GM21619 (cell line): ENCODE measurements at regions not wholly inside any gene's neighbourhood (a gene's known extent, or its start where the extent isn't known, plus 50 kb on each side); places are given as distances from the start of the nearest gene placed in this dataset.
"Not testable (repeated sequence)": the region's sequence is repeated elsewhere in the genome, so short reads cannot be mapped to it uniquely, and the experiment has no call there.

Experiments used
- ATAC-seq: cut with Tn5 transposase; IDR thresholded peaks from one replicate; pipeline ENCODE4 v1.9.1; 2021; ENCODE audit not compliant: unreplicated experiment

- no peak for ATAC-seq
These were observed 632.6 kb upstream of the INTU start for GRCh38 chr4:127000110-127000509.

DNA sequence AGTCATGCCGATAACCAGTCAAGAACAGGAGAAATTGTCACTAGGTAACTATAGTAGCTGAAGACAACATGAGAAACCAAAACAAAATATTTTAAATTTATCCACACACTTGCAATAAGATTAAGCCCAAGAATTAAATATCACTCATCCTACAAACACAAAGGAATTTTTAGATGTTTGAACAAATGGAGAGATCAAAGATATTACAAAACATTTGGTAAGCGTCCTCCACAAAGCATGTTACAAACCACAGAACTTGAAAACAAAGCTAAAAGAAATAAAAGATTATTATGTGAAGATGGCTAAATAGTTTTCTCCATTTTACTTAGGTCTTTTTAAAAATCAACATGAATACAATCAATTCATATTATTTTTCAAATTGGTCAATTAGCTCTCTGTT lies 631.9 kb upstream of the INTU start:
- ATAC-seq: no peak

GRCh38 chr4:127001933-127002332 lies 630.8 kb upstream of the INTU start:
- ATAC-seq: no peak

- ATAC-seq: no peak
These were observed 626.3 kb upstream of the INTU start for GRCh38 chr4:127006446-127006877.

DNA sequence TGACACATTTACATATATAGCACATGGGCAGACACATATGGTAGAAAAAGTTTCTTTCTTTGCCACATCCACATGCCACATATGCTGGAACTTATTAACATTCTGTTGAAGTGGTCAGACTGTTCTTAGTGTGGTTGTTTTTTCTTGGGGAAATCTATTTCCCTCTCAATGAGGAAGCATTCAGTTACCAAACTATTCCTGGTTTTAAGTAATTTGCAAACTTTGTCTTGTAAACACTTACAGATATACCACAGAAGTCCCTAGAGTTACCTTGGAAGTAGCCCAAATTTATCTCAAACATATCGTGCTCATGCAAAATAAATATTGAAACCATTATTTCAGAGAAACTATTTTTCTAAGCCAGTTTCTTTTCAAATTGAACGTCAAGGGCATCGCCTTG lies 625.5 kb upstream of the INTU start:
- ATAC-seq: no peak

GRCh38 chr4:127012549-127012948 lies 620.2 kb upstream of the INTU start:
- no peak for ATAC-seq

DNA sequence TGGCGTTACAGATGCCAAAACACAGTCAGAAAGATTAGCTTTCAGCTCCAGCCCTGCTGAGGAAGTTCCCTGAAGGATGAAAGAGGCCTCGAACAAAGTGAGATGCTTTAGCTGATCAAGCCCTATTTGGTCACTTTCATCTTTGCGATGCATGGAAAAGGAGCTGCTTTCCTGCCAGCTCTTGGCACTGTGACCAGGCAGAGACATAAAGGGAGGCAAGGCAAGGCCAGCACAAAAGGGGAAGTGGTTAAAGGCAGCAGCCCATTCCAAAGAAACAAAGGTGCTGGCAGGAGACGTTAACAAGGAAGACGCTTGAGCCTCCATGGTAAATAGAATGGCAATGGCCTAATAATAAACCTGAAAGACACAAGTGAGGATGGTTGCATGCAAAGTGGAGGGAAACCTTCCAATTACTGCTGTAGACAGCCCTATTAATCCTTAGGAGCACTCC lies 617.1 kb upstream of the INTU start:
- ATAC-seq: no peak

DNA sequence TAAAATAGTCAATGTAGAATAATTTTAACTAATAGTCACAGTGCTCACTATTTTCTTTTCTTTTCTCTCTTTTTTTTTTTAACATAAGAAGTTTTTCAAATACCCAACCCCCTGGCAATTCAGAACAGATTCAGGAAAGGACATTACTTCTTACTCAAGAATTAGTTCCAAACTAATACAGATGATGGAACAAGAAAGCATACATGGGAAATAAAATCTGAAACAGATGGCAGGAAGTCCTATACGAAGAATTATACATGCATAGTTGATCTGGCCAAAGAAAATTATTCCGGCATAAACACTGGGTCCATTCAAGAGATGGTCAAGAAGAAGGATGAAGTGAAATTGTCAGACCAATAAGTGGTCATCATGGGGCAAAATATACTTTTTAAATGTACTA lies 614.4 kb upstream of the INTU start:
- ATAC-seq: no peak

- not testable (repeated sequence) for ATAC-seq
These were observed 611.9 kb upstream of the INTU start for GRCh38 chr4:127020831-127021230.

GRCh38 chr4:127036296-127036695 lies 596.5 kb upstream of the INTU start:
- no peak for ATAC-seq

DNA sequence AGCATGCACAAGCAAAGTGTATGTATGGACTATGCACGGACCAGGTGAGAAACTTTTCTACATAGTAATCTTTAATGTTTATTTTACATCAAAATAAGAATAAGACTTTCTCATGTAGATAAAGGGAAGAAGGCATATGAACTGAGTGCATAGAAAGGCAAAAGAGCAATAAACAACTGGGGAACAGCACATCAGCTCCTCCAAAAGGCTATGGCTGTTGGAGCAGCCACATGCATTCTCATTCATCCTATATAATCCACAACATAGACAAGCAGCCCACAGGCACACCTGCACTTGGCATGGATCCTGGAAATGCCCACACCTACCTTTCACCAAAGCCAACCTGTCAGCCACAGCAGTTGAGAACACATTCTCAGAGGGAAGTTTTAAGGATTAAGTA lies 586.9 kb upstream of the INTU start:
- no peak for ATAC-seq

GRCh38 chr4:127047930-127048329 lies 584.8 kb upstream of the INTU start:
- ATAC-seq: no peak

DNA sequence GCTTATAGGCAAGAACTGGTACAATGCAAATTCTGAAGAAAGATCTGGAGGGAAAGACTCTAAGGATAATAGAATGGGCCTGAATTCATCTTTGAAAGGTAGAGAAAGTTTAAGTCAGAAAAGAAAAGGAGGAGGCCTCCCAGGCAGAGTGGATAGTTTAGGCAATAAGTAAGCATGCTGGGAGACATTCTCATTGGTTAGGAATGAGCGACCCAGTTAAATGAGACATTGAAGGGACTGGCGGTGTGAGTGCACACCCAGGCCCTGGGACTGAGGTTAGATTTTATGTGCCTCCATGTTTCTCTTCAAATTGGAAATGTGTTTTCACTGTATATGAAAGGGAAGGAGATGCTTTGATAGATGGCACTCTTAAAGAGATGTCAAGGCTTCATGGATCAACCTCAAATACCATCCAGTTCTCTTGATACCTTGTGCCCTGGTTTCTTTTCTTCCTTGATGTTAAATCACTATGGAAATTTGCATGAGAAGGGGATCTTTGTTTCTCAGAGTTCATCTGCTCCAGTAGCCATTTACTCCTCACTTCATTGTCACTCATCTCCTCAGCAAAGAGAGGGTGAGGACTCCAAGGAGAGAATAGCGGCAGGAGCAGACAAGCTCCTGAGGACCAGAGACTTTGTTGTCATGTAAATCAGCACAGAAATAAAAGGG lies 584.2 kb upstream of the INTU start:
- ATAC-seq: no peak

DNA sequence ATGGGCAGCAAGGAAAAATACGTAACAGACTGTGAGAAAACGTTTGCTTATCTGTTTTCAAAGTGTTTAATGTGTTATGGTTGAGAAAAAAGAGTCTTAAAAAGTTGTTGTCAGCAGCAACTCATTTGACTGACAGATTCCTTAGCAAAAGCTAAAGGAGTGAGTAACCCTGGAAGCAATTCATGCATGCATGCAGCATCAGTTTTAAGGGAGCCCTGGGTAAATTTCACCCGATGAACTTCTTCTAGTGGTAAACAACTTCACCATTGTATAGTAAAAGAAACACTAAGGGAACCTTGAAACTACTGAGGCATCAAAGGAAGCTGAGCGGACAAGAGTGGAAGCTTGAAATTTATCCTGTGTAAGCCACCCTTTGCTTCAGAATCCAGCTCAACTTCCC lies 583.2 kb upstream of the INTU start:
- no peak for ATAC-seq

DNA sequence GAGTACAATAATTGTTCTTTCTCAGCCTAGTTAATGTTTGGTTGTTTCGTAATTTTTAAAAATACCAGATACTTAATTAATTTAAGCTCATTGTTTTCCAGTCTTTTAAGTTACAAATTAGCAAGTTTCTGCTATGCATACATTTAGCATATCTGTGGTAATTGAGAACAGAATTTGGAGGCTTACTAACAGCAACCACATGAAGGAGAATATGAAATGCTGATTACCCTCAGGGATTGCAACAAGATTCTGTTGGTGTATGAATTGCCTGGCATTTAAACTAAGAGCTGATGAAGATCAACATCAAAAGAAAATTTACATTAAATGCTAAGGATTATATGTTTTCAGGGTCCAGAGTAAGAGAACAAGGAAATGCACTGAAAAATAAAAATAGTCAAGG lies 580.0 kb upstream of the INTU start:
- ATAC-seq: no peak

DNA sequence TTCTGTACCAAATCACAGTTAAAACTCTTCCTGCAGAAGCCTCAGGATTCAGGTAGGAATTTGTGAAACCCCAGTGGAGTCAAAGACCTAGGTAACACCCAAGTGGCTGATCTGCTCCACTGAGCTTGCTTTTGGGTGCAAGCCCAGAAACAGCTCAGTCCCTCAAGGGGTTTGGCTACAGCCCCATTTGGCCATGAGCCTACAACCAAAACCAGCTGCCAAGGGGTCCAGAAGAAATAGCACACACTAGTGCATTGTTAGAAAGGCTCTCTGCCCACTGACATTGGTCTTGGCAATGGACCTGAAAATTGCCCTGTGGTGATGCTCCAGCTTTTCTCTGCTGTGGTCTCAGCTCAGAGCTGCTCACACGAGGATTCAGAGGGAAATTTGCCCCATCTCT lies 577.4 kb upstream of the INTU start:
- ATAC-seq: no peak

DNA sequence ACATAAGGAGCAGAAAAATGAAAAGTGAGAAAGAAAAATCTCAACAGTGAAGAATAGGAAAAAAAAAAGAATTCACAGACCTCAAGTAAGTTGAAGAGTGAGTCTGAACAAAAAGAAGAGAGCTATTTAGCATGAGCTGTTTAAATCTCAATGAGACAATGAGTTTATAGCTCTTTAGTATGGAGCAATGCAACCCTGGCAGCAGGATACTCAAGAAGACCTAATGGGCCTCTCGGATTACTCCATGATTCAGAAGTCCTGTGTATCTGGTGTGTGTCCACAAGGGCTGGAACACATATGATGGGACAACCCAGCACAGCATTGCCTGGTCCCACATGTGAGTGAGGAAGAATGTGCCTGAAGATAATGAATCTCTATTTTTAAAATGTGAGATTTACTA lies 563.1 kb upstream of the INTU start:
- no peak for ATAC-seq

GRCh38 chr4:127071443-127071842 lies 561.3 kb upstream of the INTU start:
- no peak for ATAC-seq

DNA sequence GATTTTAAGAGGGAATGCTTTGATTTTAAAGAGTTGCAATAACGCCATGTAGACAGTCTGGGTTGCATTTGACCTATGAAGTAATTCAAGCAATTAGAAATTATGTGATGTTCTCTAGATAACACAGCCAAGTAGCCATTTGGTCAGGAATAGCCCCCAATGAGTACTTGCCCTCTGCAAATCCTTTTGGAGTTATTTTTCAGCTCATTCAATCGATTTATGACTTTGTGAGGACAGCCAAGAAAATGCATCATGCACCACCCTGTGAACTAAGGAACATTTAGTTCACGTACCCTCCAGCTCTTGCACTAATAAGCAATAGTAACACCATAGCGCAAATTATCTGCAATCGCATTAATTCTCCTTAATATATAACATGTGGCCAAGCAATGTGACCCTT lies 552.6 kb upstream of the INTU start:
- no peak for ATAC-seq

DNA sequence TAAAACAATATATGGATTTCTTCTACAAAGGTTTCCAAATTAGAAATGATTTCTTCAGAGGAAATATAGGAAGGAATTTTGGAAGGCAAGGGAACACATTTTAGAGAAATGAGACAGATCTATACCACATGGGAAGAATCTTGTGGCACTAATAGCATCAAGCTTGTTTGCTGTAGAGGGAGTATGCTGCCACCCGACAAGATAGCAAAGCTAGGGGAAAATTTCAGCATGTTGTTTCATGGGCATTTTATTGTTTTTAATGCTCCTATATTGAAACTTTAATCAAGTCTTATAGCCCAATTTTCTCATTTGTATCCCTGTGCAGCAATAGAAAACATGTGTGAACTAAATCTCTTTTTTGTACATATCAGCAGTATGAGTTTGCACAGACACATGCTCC lies 551.7 kb upstream of the INTU start:
- ATAC-seq: no peak

- no peak for ATAC-seq
These were observed 549.8 kb upstream of the INTU start for GRCh38 chr4:127082986-127083385.

GRCh38 chr4:127084666-127085065 lies 548.1 kb upstream of the INTU start:
- ATAC-seq: no peak

- no peak for ATAC-seq
These were observed 535.7 kb upstream of the INTU start for GRCh38 chr4:127097061-127097460.
